ENCODE measurements at regions not wholly inside any gene's neighbourhood (a gene's known extent, or its start where the extent isn't known, plus 50 kb on each side); places are given as distances from the start of the nearest gene placed in this dataset.

DNA sequence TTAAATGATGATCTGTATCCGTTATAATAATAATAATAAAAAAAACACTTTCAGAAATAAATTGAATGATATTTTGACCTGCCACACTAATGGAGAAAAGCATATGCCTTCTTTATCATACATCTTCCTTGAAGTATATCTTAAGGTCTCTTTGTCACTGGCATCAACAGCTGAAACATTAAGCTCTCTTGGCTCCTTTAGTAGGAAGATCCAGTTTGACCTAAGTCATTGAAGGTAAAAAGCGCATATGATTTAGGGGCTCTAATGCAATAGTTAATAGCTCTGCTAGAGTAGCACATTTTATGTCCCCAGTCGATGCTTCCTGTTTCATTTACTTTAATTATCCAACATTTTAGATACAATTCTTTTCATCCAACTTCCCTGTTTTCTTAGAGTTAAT, 1010.8 kb downstream of the STPG2 start:
- H3K18ac ChIP-seq (ENCODE audit: low read length) = no peak overlapping the region
- no peak overlapping the region for H2BK120ac ChIP-seq (ENCODE audit: insufficient read depth, low read length, poor library complexity)
- no peak for DNase-seq

DNA sequence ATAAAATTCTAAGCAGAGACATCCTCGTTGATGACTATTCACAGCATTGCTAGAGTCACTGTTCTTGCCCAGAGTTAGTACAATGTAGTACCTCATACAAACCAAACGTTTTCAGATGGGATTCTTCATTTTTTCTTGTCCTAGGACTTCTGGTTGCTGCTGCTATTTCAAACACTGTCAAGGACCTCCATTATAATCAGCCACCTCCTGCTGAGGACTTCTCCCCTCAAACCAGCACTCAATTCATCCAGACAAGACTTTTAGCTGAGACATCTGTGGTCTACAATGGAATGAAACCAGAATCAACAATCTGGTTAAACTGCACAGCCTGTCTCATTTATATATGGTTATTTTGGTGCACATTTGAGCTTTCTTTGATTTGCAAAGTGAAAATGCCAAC, 1008.8 kb downstream of the STPG2 start:
- peaks cover under 1% of the 10 kb centered on the region for H3K79me1 ChIP-seq (ENCODE audit: low read length)
- H2BK12ac ChIP-seq (ENCODE audit: low read length) = no peak overlapping the region
- H4K8ac ChIP-seq (ENCODE audit: low read depth, low read length) = no peak overlapping the region
- no peak overlapping the region for H3K27ac ChIP-seq (ENCODE audit: low read depth, low read length)
- H3K14ac ChIP-seq (ENCODE audit: low read length) = no peak overlapping the region
- no peaks in the 10 kb centered on the region for H3K27me3 ChIP-seq (ENCODE audit: insufficient read depth, low read length)
- H2AK5ac ChIP-seq (ENCODE audit: low read length) = no peak overlapping the region
- no peak overlapping the region for H3K4me3 ChIP-seq (ENCODE audit: low read depth, low read length)
- no peak overlapping the region for H3K9ac ChIP-seq (ENCODE audit: low read length)
- H2BK5ac ChIP-seq (ENCODE audit: low read depth, low read length, poor library complexity) = no peak overlapping the region
- no peak overlapping the region for H3K23ac ChIP-seq (ENCODE audit: low read length)
- DNase-seq = no peak
- no peak overlapping the region for H4K12ac ChIP-seq (ENCODE audit: low read depth, low read length)
- no peak overlapping the region for H3K4me2 ChIP-seq (ENCODE audit: low read length)
- no peak overlapping the region for H4K91ac ChIP-seq (ENCODE audit: low read depth, low read length)
- no peak overlapping the region for H3K18ac ChIP-seq (ENCODE audit: low read length)
- no CpG with 5 or more reads among the region's 2 CpGs for WGBS (ENCODE audit: extremely low coverage, insufficient coverage, insufficient read length)
- no peaks in the 10 kb centered on the region for H3K79me2 ChIP-seq (ENCODE audit: control insufficient read depth, insufficient read depth, low read length, poor library complexity)
- H2BK120ac ChIP-seq (ENCODE audit: insufficient read depth, low read length, poor library complexity) = no peak overlapping the region
- no peak overlapping the region for H2AFZ ChIP-seq (ENCODE audit: insufficient read depth, low read length, poor library complexity)
- no peak overlapping the region for H3K4ac ChIP-seq (ENCODE audit: low read depth, low read length)
- H3K4me1 ChIP-seq (ENCODE audit: control insufficient read depth in 1 of 2, insufficient read depth in 2 of 2, low read length in 2 of 2) = no peaks in the 10 kb centered on the region
- no peaks in the 10 kb centered on the region for H3K9me3 ChIP-seq (ENCODE audit: insufficient read depth, low read depth, low read length)
- no peaks in the 10 kb centered on the region for H3K36me3 ChIP-seq (ENCODE audit: control insufficient read depth in 1 of 2, insufficient read depth in 2 of 2, low read length in 2 of 2)

More for the DNA sequence above, 1010.8 kb downstream of the STPG2 start:
- Histone ChIP-seq H3K9ac (ENCODE audit: low read length) (no peak overlapping the region), H4K8ac (ENCODE audit: low read depth, low read length) (no peak overlapping the region), H4K12ac (ENCODE audit: low read depth, low read length) (no peak overlapping the region), H2BK5ac (ENCODE audit: low read depth, low read length, poor library complexity) (no peak overlapping the region), H3K36me3 (ENCODE audit: control insufficient read depth in 1 of 2, insufficient read depth in 2 of 2, low read length in 2 of 2) (no peaks in the 10 kb centered on the region), H2AFZ (ENCODE audit: insufficient read depth, low read length, poor library complexity) (no peak overlapping the region), H3K4me1 (ENCODE audit: control insufficient read depth in 1 of 2, insufficient read depth in 2 of 2, low read length in 2 of 2) (no peaks in the 10 kb centered on the region), H3K79me2 (ENCODE audit: control insufficient read depth, insufficient read depth, low read length, poor library complexity) (no peaks in the 10 kb centered on the region), H3K27me3 (ENCODE audit: insufficient read depth, low read length) (no peaks in the 10 kb centered on the region), H4K91ac (ENCODE audit: low read depth, low read length) (no peak overlapping the region), H3K79me1 (ENCODE audit: low read length) (no peaks in the 10 kb centered on the region), H3K14ac (ENCODE audit: low read length) (no peak overlapping the region), H2BK12ac (ENCODE audit: low read length) (no peak overlapping the region), H3K4me3 (ENCODE audit: low read depth, low read length) (no peak overlapping the region), H3K27ac (ENCODE audit: low read depth, low read length) (no peak overlapping the region), H3K4ac (ENCODE audit: low read depth, low read length) (no peak overlapping the region), H3K9me3 (ENCODE audit: insufficient read depth, low read depth, low read length) (no peaks in the 10 kb centered on the region), H2AK5ac (ENCODE audit: low read length) (no peak overlapping the region), H3K23ac (ENCODE audit: low read length) (no peak overlapping the region), H3K4me2 (ENCODE audit: low read length) (no peak overlapping the region)
- WGBS (ENCODE audit: extremely low coverage, insufficient coverage, insufficient read length) = no CpG with 5 or more reads among the region's 3 CpGs

DNA sequence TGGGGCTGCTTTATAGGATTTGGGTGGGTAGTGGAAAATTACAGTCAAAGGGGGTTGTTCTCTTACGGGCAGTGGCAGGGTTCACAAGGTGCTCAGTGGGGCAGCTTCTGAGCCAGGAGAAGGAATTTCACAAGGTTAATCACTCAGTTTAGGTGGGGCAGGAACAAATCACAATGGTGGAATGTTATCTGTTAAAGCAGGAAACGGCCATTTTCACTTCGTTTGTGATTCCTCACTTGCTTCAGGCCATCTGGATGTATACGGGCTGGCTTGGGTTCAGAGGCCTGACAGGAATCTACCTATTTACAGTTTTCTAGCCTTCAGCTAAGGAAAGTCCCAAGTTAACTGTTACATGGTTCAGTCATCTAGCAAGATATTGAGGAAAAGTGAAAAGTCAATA, 1003.5 kb downstream of the STPG2 start:
- DNase-seq = peak; percentile 44 to 55

DNA sequence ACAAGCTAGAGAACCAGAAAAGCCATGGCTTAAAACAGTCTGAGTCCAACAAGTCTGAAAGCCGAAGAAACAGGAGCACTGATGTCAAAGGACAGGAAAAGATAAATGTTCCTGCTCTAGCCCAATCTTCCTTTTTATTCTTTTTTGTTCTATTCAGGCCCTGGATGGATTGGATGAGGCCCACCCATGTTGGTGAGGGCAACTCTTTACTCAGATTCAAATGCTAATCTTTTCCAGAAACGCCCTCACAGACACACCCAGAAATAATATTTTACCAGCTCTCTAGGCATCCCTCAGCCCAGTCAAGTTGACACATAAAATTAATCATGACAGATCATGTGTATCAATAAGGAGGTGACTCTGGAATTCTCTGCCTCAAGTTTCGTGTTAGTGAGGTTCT, 1002.7 kb downstream of the STPG2 start:
- peaks cover 0 to 5% of the 10 kb centered on the region in 2 experiments for H3K4me1 ChIP-seq (ENCODE audit: control insufficient read depth in 1 of 2, insufficient read depth in 2 of 2, low read length in 2 of 2)

More for the DNA sequence above, 1003.5 kb downstream of the STPG2 start:
- peaks cover 11% of the 10 kb centered on the region for H3K79me1 ChIP-seq (ENCODE audit: low read length)
- no peaks in the 10 kb centered on the region for H3K79me2 ChIP-seq (ENCODE audit: control insufficient read depth, insufficient read depth, low read length, poor library complexity)
- H2AFZ ChIP-seq (ENCODE audit: insufficient read depth, low read length, poor library complexity) = no peak overlapping the region
- H3K4me2 ChIP-seq (ENCODE audit: low read length) = no peak overlapping the region
- H2BK120ac ChIP-seq (ENCODE audit: insufficient read depth, low read length, poor library complexity) = peak overlapping the region; percentile 41
- H4K12ac ChIP-seq (ENCODE audit: low read depth, low read length) = no peak overlapping the region
- H2AK5ac ChIP-seq (ENCODE audit: low read length) = no peak overlapping the region
- H3K4ac ChIP-seq (ENCODE audit: low read depth, low read length) = no peak overlapping the region
- H3K4me3 ChIP-seq (ENCODE audit: low read depth, low read length) = no peak overlapping the region
- no peak overlapping the region for H3K23ac ChIP-seq (ENCODE audit: low read length)
- H3K14ac ChIP-seq (ENCODE audit: low read length) = no peak overlapping the region
- H3K9me3 ChIP-seq (ENCODE audit: insufficient read depth, low read depth, low read length) = no peaks in the 10 kb centered on the region
- H4K8ac ChIP-seq (ENCODE audit: low read depth, low read length) = no peak overlapping the region
- peak overlapping the region; percentile 56 for H4K91ac ChIP-seq (ENCODE audit: low read depth, low read length)
- no CpG with 5 or more reads among the region's 4 CpGs for WGBS (ENCODE audit: extremely low coverage, insufficient coverage, insufficient read length)
- H3K27ac ChIP-seq (ENCODE audit: low read depth, low read length) = no peak overlapping the region
- no peak overlapping the region for H2BK12ac ChIP-seq (ENCODE audit: low read length)
- no peak overlapping the region for H2BK5ac ChIP-seq (ENCODE audit: low read depth, low read length, poor library complexity)
- H3K9ac ChIP-seq (ENCODE audit: low read length) = no peak overlapping the region
- no peaks in the 10 kb centered on the region for H3K36me3 ChIP-seq (ENCODE audit: control insufficient read depth in 1 of 2, insufficient read depth in 2 of 2, low read length in 2 of 2)
- no peak overlapping the region for H3K18ac ChIP-seq (ENCODE audit: low read length)
- H3K27me3 ChIP-seq (ENCODE audit: insufficient read depth, low read length) = no peaks in the 10 kb centered on the region
- peaks cover 0 to 5% of the 10 kb centered on the region in 2 experiments for H3K4me1 ChIP-seq (ENCODE audit: control insufficient read depth in 1 of 2, insufficient read depth in 2 of 2, low read length in 2 of 2)

More for the DNA sequence above, 1002.7 kb downstream of the STPG2 start:
- Histone ChIP-seq H3K18ac (ENCODE audit: low read length) (no peak overlapping the region), H3K4me3 (ENCODE audit: low read depth, low read length) (no peak overlapping the region), H4K91ac (ENCODE audit: low read depth, low read length) (no peak overlapping the region), H3K4me2 (ENCODE audit: low read length) (no peak overlapping the region), H3K79me2 (ENCODE audit: control insufficient read depth, insufficient read depth, low read length, poor library complexity) (no peaks in the 10 kb centered on the region), H3K23ac (ENCODE audit: low read length) (no peak overlapping the region), H2AFZ (ENCODE audit: insufficient read depth, low read length, poor library complexity) (no peak overlapping the region), H4K12ac (ENCODE audit: low read depth, low read length) (no peak overlapping the region), H2BK5ac (ENCODE audit: low read depth, low read length, poor library complexity) (no peak overlapping the region), H3K4ac (ENCODE audit: low read depth, low read length) (no peak overlapping the region), H3K27me3 (ENCODE audit: insufficient read depth, low read length) (no peaks in the 10 kb centered on the region), H3K36me3 (ENCODE audit: control insufficient read depth in 1 of 2, insufficient read depth in 2 of 2, low read length in 2 of 2) (no peaks in the 10 kb centered on the region), H2AK5ac (ENCODE audit: low read length) (peak overlapping the region; percentile 62), H3K14ac (ENCODE audit: low read length) (no peak overlapping the region), H3K79me1 (ENCODE audit: low read length) (peaks cover 11% of the 10 kb centered on the region), H3K9ac (ENCODE audit: low read length) (no peak overlapping the region), H2BK120ac (ENCODE audit: insufficient read depth, low read length, poor library complexity) (peak overlapping the region; percentile 66), H4K8ac (ENCODE audit: low read depth, low read length) (no peak overlapping the region), H2BK12ac (ENCODE audit: low read length) (peak overlapping the region; percentile 31), H3K9me3 (ENCODE audit: insufficient read depth, low read depth, low read length) (no peaks in the 10 kb centered on the region), H3K27ac (ENCODE audit: low read depth, low read length) (no peak overlapping the region)
- DNase-seq = no peak
- WGBS (ENCODE audit: extremely low coverage, insufficient coverage, insufficient read length) = no CpG with 5 or more reads among the region's 3 CpGs

Measured in trophoblast cell (in vitro differentiated cells and primary cell).